ENCODE measurements at regions not wholly inside any gene's neighbourhood (a gene's known extent, or its start where the extent isn't known, plus 50 kb on each side); places are given as distances from the start of the nearest gene placed in this dataset.
"Not testable (repeated sequence)": the region's sequence is repeated elsewhere in the genome, so short reads cannot be mapped to it uniquely, and the experiment has no call there.

GRCh38 chr14:53719536-53719935 is 237.1 kb downstream of the BMP4 start:
- no peak for TF ChIP-seq POLR2A (IDR thresholded peaks at IDR 0.05)
- no peak for TF ChIP-seq CTCF (IDR thresholded peaks at IDR 0.05)
- intact Hi-C loops (cut with DNase I): no loop called here
- no peak for DNase-seq
- no peaks in the 10 kb centered on the region for H3K9me3 ChIP-seq
- WGBS, 2 donors: 64 to 67% methylated on average over 1 of the region's 1 CpG
- no peak overlapping the region for H3K27ac ChIP-seq
- H3K27me3 ChIP-seq: no peaks in the 10 kb centered on the region
- no peak overlapping the region for H3K4me3 ChIP-seq (replicated peaks in 1 of 3)
- H3K4me1 ChIP-seq: no peaks in the 10 kb centered on the region
- H3K36me3 ChIP-seq: no peaks in the 10 kb centered on the region

- no peaks in the 10 kb centered on the region for H3K9me3 ChIP-seq
- no peak for DNase-seq
- H3K36me3 ChIP-seq: no peaks in the 10 kb centered on the region
- no peak overlapping the region for H3K27ac ChIP-seq
- no peaks in the 10 kb centered on the region for H3K27me3 ChIP-seq
- intact Hi-C loops (cut with DNase I): no loop called here
- no peak for TF ChIP-seq POLR2A (IDR thresholded peaks at IDR 0.05)
- WGBS, 2 donors: 45 to 47% methylated on average over 6 of the region's 6 CpGs
- H3K4me3 ChIP-seq (replicated peaks in 1 of 3): no peak overlapping the region
- no peaks in the 10 kb centered on the region for H3K4me1 ChIP-seq
These were observed 240.0 kb downstream of the BMP4 start for GRCh38 chr14:53716578-53716977.

- Histone ChIP-seq H3K27ac (no peak overlapping the region), H3K4me1 (no peaks in the 10 kb centered on the region), H3K4me3 (replicated peaks in 1 of 3) (no peak overlapping the region), H3K27me3 (no peaks in the 10 kb centered on the region), H3K9me3 (no peaks in the 10 kb centered on the region), H3K36me3 (no peaks in the 10 kb centered on the region)
- intact Hi-C loops (cut with DNase I): no loop called here
- WGBS, 2 donors: 50 to 57% methylated on average over 3 of the region's 3 CpGs
- TF ChIP-seq CTCF (IDR thresholded peaks at IDR 0.05) (no peak), POLR2A (IDR thresholded peaks at IDR 0.05) (no peak)
- no peak for DNase-seq
These were observed 241.4 kb downstream of the BMP4 start for GRCh38 chr14:53715193-53715721.

- no peaks in the 10 kb centered on the region for H3K9me3 ChIP-seq
These were observed 242.0 kb downstream of the BMP4 start for GRCh38 chr14:53714495-53715192.

GRCh38 chr14:53712901-53713300 is 243.7 kb downstream of the BMP4 start:
- H3K27me3 ChIP-seq; DNase-seq; H3K4me1 ChIP-seq; H3K4me3 ChIP-seq (replicated peaks in 1 of 3); intact Hi-C loops (cut with DNase I); H3K9me3 ChIP-seq; H3K36me3 ChIP-seq; H3K27ac ChIP-seq: not testable (repeated sequence)
- WGBS, 2 donors: 95 to 98% methylated on average over 3 of the region's 3 CpGs

More at GRCh38 chr14:53714495-53715192, 242.0 kb downstream of the BMP4 start:
- H3K27ac ChIP-seq: no peak overlapping the region
- H3K4me1 ChIP-seq: no peaks in the 10 kb centered on the region
- intact Hi-C loops (cut with DNase I): no loop called here
- H3K36me3 ChIP-seq: no peaks in the 10 kb centered on the region
- H3K4me3 ChIP-seq (replicated peaks in 1 of 3): no peak overlapping the region
- H3K27me3 ChIP-seq: no peaks in the 10 kb centered on the region
- no peak for TF ChIP-seq CTCF (IDR thresholded peaks at IDR 0.05)
- TF ChIP-seq POLR2A (IDR thresholded peaks at IDR 0.05): no peak
- 46 to 49% methylated on average over 5 of the region's 5 CpGs for WGBS, 2 donors
- no peak for DNase-seq

- Histone ChIP-seq H3K4me1 (no peaks in the 10 kb centered on the region), H3K27me3 (no peaks in the 10 kb centered on the region), H3K36me3 (no peaks in the 10 kb centered on the region), H3K4me3 (replicated peaks in 1 of 3) (no peak overlapping the region), H3K9me3 (no peaks in the 10 kb centered on the region), H3K27ac (no peak overlapping the region)
- TF ChIP-seq POLR2A (IDR thresholded peaks at IDR 0.05) (no peak), CTCF (IDR thresholded peaks at IDR 0.05) (no peak)
- no peak for DNase-seq
- intact Hi-C loops (cut with DNase I): no loop called here
- WGBS, 2 donors: 87 to 94% methylated on average over 4 of the region's 4 CpGs
These were observed 245.4 kb downstream of the BMP4 start for GRCh38 chr14:53711205-53711604.

Data from thyroid gland (tissue), 4 donors.